ENCODE measurements at regions not wholly inside any gene's neighbourhood (a gene's known extent, or its start where the extent isn't known, plus 50 kb on each side); places are given as distances from the start of the nearest gene placed in this dataset.

GRCh38 chr11:15690320-15690719, 575.6 kb downstream of the INSC start:
- no peak for DNase-seq (ENCODE audit: insufficient read length, low spot score)
- TF ChIP-seq POU2F2 (IDR thresholded peaks at IDR 0.05; ENCODE audit: low read depth, low read length) (no peak), PAX5 (IDR thresholded peaks at IDR 0.05; ENCODE audit: insufficient read depth, low read length, severe bottlenecking) (no peak), POLR2A (IDR thresholded peaks at IDR 0.05; ENCODE audit: low read depth, low read length) (no peak), POLR2AphosphoS5 (IDR thresholded peaks at IDR 0.05; ENCODE audit: low read depth, low read length) (no peak), TAF1 (IDR thresholded peaks at IDR 0.05; ENCODE audit: low read depth, low read length) (no peak), SPI1 (IDR thresholded peaks at IDR 0.05; ENCODE audit: low read depth, low read length) (no peak)
- no peak for FAIRE-seq

DNA sequence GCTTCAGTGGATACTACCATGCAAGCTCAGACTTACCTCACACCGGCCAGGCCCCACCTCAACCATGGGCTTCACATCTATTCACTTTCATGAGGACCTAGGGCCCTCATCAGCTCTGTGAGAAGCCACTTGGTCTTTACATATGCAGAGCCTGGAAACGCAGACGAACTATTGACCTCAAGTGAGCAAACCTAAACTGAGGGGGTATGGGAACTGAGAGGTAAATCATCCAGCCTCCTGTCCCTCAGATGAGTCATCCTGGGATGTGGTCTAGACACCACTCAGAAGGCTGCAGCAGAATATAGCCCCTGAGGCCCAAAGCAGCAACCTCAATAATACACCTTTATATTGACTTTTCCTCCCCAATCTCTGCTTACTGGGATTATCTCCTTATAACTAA, 578.0 kb downstream of the INSC start:
- DNase-seq (ENCODE audit: insufficient read length, low spot score), result no peak
- TF ChIP-seq TAF1 (IDR thresholded peaks at IDR 0.05; ENCODE audit: low read depth, low read length), result no peak
- TF ChIP-seq POLR2AphosphoS5 (IDR thresholded peaks at IDR 0.05; ENCODE audit: low read depth, low read length), result no peak
- no peak for TF ChIP-seq SPI1 (IDR thresholded peaks at IDR 0.05; ENCODE audit: low read depth, low read length)
- no peak for TF ChIP-seq PAX5 (IDR thresholded peaks at IDR 0.05; ENCODE audit: insufficient read depth, low read length, severe bottlenecking)
- TF ChIP-seq POU2F2 (IDR thresholded peaks at IDR 0.05; ENCODE audit: low read depth, low read length), result no peak
- no peak for TF ChIP-seq POLR2A (IDR thresholded peaks at IDR 0.05; ENCODE audit: low read depth, low read length)
- no peak for FAIRE-seq

DNA sequence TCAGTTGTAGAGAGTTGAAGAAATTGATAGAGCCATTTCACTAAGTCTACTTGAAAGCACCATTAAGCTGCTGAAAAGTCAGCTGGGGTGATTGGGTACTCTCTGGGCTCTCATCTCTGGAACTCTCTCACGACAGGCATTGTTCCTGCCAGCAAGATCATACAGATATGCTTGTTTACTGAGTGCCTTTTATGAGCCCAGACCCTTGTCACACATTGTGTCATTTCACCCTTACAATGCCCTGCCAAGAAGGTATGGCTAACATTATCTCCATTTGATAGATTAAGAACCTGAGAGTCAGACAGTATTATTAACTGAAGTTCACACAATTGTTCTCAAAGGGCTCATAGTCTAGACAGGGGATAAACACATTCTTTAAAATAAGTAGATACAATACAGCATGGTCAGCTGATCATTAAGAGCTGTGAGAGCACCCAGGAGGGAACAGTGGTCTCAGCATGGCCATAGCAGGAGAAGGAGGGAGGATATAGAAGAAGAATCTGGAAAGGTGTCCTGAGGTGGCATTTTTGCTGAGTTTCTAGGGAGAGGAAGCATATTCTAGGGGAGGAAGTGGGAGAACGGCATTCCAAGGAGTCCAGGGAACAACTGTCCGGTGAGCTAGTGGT, 580.5 kb downstream of the INSC start:
- TF ChIP-seq POU2F2 (IDR thresholded peaks at IDR 0.05; ENCODE audit: low read depth, low read length) (no peak), POLR2A (IDR thresholded peaks at IDR 0.05; ENCODE audit: low read depth, low read length) (no peak), POLR2AphosphoS5 (IDR thresholded peaks at IDR 0.05; ENCODE audit: low read depth, low read length) (no peak), PAX5 (IDR thresholded peaks at IDR 0.05; ENCODE audit: insufficient read depth, low read length, severe bottlenecking) (no peak), SPI1 (IDR thresholded peaks at IDR 0.05; ENCODE audit: low read depth, low read length) (no peak), TAF1 (IDR thresholded peaks at IDR 0.05; ENCODE audit: low read depth, low read length) (no peak)
- FAIRE-seq, result no peak
- DNase-seq (ENCODE audit: insufficient read length, low spot score), result no peak

DNA sequence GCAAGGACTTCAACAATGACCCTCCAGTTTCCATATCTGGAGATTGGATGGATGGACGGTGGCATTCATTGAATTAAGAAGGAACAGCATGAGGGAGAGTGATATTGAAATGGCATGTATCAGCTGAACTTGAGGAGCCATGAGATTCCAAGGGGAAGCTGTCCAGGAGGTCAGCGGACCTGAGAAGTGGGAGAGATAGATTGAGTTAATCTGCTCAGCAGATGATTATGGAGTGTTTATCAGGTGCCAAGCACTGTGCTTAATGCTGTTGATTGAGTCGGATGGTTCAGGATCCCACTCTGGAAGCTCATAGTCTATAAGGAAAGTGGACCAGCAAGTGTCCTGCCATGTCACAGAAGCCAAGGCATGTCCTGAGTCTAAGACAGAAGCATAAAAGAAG, 581.3 kb downstream of the INSC start:
- FAIRE-seq (no peak), DNase-seq (ENCODE audit: insufficient read length, low spot score) (no peak)
- TF ChIP-seq POLR2AphosphoS5 (IDR thresholded peaks at IDR 0.05; ENCODE audit: low read depth, low read length) (no peak), POU2F2 (IDR thresholded peaks at IDR 0.05; ENCODE audit: low read depth, low read length) (no peak), SPI1 (IDR thresholded peaks at IDR 0.05; ENCODE audit: low read depth, low read length) (no peak), POLR2A (IDR thresholded peaks at IDR 0.05; ENCODE audit: low read depth, low read length) (no peak), TAF1 (IDR thresholded peaks at IDR 0.05; ENCODE audit: low read depth, low read length) (no peak), PAX5 (IDR thresholded peaks at IDR 0.05; ENCODE audit: insufficient read depth, low read length, severe bottlenecking) (no peak)

DNA sequence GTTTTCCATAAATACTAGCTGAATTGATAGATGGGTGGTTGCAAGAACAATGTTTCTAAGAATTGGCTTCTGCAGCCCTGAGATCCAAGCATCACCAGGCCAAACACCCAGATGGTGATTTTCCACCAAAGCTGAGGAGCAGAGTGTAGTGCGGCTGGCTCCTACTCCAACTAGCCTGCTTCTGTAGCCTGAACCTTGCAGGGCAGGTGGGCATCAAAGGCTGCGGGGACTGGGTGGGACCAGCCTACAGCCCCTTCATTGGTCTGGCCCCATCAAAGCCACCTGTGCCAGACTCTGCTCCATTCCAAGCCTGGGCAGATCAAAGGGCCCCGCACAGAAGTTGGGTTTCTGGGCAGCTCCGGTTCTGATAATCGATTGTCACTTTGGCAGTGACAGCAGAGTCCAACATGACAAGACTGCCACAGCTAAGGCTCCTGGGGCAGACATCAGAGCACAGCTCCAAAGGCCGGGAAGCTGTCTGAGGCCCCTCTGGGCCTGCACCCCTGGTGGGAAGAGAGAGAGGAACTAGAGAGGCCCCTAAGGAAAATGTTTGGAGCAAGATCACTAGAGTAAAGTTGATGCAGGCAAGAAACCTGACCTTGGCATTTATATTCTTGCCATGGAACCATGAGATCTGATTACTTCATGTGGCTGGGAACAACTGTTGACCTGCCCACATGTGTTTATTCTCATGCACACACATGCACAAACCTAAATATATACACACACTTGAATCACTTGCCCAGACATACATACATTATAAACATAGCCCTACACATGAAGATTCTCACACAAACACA, 582.9 kb downstream of the INSC start:
- DNase-seq (ENCODE audit: insufficient read length, low spot score) (no peak), FAIRE-seq (no peak)
- TF ChIP-seq POU2F2 (IDR thresholded peaks at IDR 0.05; ENCODE audit: low read depth, low read length), result no peak
- no peak for TF ChIP-seq POLR2AphosphoS5 (IDR thresholded peaks at IDR 0.05; ENCODE audit: low read depth, low read length)

DNA sequence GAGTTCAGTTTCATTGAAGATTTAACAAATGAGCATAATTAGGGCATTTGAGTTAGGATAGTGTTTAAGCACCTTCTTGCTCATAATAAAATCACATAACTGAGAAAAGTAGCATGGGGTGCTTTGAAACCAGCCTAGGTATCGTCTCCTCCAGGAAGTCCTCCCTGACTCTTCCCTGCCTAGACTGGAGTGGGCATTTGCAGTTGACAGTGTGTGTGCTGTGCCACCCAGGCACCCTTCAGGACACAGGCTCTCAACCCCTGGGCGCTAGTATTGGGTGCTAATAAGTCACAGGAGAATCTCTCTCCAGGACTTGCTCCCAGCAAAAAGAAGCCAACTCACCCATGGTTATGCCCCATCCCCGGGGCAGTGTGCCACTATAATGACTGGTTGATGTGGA, 584.1 kb downstream of the INSC start:
- TF ChIP-seq PAX5 (IDR thresholded peaks at IDR 0.05; ENCODE audit: insufficient read depth, low read length, severe bottlenecking) (no peak), POU2F2 (IDR thresholded peaks at IDR 0.05; ENCODE audit: low read depth, low read length) (no peak), TAF1 (IDR thresholded peaks at IDR 0.05; ENCODE audit: low read depth, low read length) (no peak), POLR2A (IDR thresholded peaks at IDR 0.05; ENCODE audit: low read depth, low read length) (no peak), SPI1 (IDR thresholded peaks at IDR 0.05; ENCODE audit: low read depth, low read length) (no peak), POLR2AphosphoS5 (IDR thresholded peaks at IDR 0.05; ENCODE audit: low read depth, low read length) (no peak)
- no peak for DNase-seq (ENCODE audit: insufficient read length, low spot score)
- no peak for FAIRE-seq

DNA sequence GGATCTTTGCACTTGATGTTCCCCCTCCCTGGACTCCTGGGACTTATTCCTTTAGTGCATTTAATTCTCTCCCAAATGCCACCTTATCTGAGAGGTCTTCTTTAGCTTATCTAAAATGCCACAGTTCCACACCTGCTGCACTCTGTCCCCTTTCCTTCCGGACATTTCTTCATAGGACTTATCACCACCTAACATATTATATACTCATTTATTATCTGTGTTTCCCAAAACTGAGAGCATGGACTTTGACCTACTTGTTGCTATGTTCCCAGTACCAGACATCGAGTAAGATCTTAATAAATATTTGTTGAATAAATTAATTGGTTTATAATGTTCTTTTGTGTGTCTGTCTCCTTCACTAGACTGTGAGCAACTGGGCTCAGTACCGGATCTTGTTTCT, 585.3 kb downstream of the INSC start:
- TF ChIP-seq POLR2AphosphoS5 (IDR thresholded peaks at IDR 0.05; ENCODE audit: low read depth, low read length), result no peak
- no peak for TF ChIP-seq SPI1 (IDR thresholded peaks at IDR 0.05; ENCODE audit: low read depth, low read length)
- no peak for TF ChIP-seq POU2F2 (IDR thresholded peaks at IDR 0.05; ENCODE audit: low read depth, low read length)
- no peak for TF ChIP-seq POLR2A (IDR thresholded peaks at IDR 0.05; ENCODE audit: low read depth, low read length)
- FAIRE-seq (no peak), DNase-seq (ENCODE audit: insufficient read length, low spot score) (no peak)

- DNase-seq (ENCODE audit: insufficient read length, low spot score) (no peak), FAIRE-seq (no peak)
- TF ChIP-seq SPI1 (IDR thresholded peaks at IDR 0.05; ENCODE audit: low read depth, low read length) (no peak), POLR2AphosphoS5 (IDR thresholded peaks at IDR 0.05; ENCODE audit: low read depth, low read length) (no peak)
Observed at GRCh38 chr11:15700456-15700855, 585.7 kb downstream of the INSC start.

DNA sequence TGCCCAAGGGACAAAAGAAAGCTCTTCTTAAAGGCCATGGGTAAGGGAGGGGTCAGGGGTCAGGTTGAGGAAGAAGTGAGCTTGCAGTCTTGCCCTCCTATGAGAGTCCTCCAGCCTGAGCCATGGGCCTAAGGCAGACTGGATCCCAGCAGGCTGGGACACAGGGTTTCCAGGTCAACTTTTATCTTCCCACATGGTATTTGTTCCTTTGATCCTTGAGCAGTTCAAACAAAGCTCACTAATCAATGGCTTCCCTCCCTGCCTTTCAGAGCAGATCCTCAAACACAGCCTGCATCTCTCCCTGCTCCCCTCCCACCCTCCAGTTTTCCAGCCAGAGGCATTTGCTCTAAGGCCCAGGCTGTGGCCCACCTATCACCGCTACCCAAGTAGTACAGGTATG, 589.3 kb downstream of the INSC start:
- FAIRE-seq (no peak), DNase-seq (ENCODE audit: insufficient read length, low spot score) (no peak)
- TF ChIP-seq PAX5 (IDR thresholded peaks at IDR 0.05; ENCODE audit: insufficient read depth, low read length, severe bottlenecking) (no peak), POLR2AphosphoS5 (IDR thresholded peaks at IDR 0.05; ENCODE audit: low read depth, low read length) (no peak), TAF1 (IDR thresholded peaks at IDR 0.05; ENCODE audit: low read depth, low read length) (no peak), POU2F2 (IDR thresholded peaks at IDR 0.05; ENCODE audit: low read depth, low read length) (no peak), SPI1 (IDR thresholded peaks at IDR 0.05; ENCODE audit: low read depth, low read length) (no peak), POLR2A (IDR thresholded peaks at IDR 0.05; ENCODE audit: low read depth, low read length) (no peak)

DNA sequence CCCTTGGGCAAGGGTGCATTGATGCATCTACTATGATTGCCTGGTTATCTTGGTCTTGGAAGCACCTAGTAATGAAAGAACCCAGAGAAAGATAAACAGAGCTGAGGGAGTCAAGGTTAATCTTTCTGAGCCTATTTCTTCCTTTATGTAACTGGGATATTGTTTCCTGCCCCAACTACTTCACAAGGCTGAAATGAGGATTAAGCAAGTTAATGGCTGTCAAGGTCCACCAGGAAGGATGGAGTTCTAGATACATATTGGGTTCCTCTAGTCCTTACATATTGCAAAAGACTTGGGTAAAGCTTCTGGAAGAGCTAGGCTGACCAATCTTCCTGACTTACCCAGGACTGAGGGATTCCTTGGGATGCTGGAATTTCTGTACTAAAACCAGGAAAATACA, 589.8 kb downstream of the INSC start:
- TF ChIP-seq TAF1 (IDR thresholded peaks at IDR 0.05; ENCODE audit: low read depth, low read length), result no peak
- no peak for TF ChIP-seq POU2F2 (IDR thresholded peaks at IDR 0.05; ENCODE audit: low read depth, low read length)
- TF ChIP-seq POLR2AphosphoS5 (IDR thresholded peaks at IDR 0.05; ENCODE audit: low read depth, low read length), result no peak
- no peak for TF ChIP-seq PAX5 (IDR thresholded peaks at IDR 0.05; ENCODE audit: insufficient read depth, low read length, severe bottlenecking)
- TF ChIP-seq SPI1 (IDR thresholded peaks at IDR 0.05; ENCODE audit: low read depth, low read length), result no peak
- DNase-seq (ENCODE audit: insufficient read length, low spot score), result no peak
- FAIRE-seq, result no peak
